ENCODE measurements at regions not wholly inside any gene's neighbourhood (a gene's known extent, or its start where the extent isn't known, plus 50 kb on each side); places are given as distances from the start of the nearest gene placed in this dataset.

DNA sequence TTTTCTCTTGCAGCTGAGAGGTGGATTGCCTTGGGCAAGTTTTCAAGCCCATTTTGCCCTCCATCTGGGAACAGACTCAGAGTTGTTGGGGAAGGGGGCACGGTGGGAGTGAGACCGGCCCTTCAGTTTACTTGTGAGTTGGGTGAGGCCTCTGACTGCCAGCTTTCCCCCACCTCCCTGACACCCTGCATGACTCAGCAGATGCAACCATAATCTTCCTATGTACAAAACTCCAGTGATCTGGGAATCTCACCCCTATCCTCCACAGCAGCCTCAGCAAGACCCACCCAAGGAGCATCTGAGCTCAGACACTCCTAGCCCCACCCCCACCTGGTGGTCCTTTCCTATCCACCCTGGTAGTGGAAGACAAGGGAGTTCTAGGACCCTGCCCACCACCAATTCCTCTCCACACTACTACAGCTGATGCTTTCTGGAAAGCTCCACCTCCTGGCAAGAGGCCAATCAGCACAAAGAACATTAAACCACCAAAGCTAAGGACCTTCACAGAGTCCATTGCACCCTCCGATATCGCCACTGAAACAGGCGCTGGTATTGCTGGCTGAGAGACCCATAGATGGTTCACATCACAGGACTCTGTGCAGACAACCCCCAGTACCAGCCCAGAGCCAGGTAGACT is 99.4 kb upstream of the STK26 start:
- no peak for ATAC-seq
- FAIRE-seq = no peak
- H3K27ac ChIP-seq = no peak overlapping the region
- no peak overlapping the region for H3K4me3 ChIP-seq
- peaks cover 0 to 4% (median 2%) of the 10 kb centered on the region in 4 donors for H3K27me3 ChIP-seq
- H3K9me3 ChIP-seq = no peaks in the 10 kb centered on the region
- no peaks in the 10 kb centered on the region for H3K36me3 ChIP-seq
- DNase-seq = no peak
- H3K4me1 ChIP-seq = no peaks in the 10 kb centered on the region
- intact Hi-C loops (cut with DNase I) = no loop called here
- 79 to 86% methylated on average over 5 of the region's 5 CpGs for WGBS, 2 donors
- TF ChIP-seq, protein P1, sequence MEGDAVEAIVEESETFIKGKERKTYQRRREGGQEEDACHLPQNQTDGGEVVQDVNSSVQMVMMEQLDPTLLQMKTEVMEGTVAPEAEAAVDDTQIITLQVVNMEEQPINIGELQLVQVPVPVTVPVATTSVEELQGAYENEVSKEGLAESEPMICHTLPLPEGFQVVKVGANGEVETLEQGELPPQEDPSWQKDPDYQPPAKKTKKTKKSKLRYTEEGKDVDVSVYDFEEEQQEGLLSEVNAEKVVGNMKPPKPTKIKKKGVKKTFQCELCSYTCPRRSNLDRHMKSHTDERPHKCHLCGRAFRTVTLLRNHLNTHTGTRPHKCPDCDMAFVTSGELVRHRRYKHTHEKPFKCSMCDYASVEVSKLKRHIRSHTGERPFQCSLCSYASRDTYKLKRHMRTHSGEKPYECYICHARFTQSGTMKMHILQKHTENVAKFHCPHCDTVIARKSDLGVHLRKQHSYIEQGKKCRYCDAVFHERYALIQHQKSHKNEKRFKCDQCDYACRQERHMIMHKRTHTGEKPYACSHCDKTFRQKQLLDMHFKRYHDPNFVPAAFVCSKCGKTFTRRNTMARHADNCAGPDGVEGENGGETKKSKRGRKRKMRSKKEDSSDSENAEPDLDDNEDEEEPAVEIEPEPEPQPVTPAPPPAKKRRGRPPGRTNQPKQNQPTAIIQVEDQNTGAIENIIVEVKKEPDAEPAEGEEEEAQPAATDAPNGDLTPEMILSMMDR (IDR thresholded peaks at IDR 0.05) = no peak

DNA sequence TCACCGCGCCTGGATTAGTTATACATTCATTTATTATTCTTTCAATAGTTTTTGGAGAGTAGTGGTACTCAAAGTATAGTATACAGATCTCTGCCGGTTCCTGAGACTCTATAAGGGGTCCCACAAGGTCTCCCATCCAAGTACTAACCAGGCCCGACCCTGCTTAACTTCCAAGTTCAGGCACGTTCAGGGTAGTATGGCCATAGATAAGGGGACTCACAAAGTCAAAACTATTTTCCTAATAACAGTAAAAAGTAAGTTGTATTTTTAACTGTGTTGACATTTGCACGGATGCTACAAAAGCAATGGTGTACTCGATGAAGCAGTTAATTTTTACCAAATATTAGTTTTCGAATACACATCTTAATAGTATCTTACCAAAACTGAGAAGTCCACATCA is 84.4 kb upstream of the STK26 start:
- DNase-seq = no peak
- no peaks in the 10 kb centered on the region for H3K4me1 ChIP-seq
- intact Hi-C loops (cut with DNase I) = no loop called here
- H3K9me3 ChIP-seq = no peaks in the 10 kb centered on the region
- 66 to 73% methylated on average over 8 of the region's 8 CpGs for WGBS, 2 donors
- H3K36me3 ChIP-seq = no peaks in the 10 kb centered on the region
- TF ChIP-seq, protein P1 (IDR thresholded peaks at IDR 0.05) = no peak
- ATAC-seq = no peak
- peaks cover 0 to 23% (median 0%) of the 10 kb centered on the region in 4 donors for H3K27me3 ChIP-seq
- FAIRE-seq = no peak
- no peak overlapping the region for H3K4me3 ChIP-seq
- H3K27ac ChIP-seq = no peak overlapping the region

DNA sequence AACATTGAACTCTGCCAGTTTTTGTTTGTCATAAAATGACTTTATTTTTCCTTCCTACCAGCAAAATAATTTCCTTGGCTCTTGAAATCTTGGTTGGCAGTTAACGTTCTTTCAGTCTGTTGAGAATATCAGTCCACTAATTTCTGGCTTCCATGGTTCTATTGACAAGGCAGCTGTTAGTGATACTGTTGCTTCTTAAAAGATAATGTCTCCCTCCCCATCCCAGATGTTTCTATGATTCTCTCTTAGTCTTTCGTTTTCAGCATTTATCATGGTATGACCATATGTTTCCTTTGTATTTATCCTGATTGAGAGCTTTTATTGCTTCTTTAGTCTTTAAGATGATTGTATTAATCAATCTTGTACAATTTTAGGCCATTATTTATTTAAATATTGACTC is 81.1 kb upstream of the STK26 start:
- FAIRE-seq = no peak
- intact Hi-C loops (cut with DNase I) = no loop called here
- WGBS, 2 donors = 57 to 64% methylated on average over 2 of the region's 2 CpGs
- no peak for DNase-seq
- Histone ChIP-seq H3K4me1 (no peaks in the 10 kb centered on the region), H3K9me3 (no peaks in the 10 kb centered on the region), H3K27ac (no peak overlapping the region), H3K4me3 (no peak overlapping the region), H3K36me3 (no peaks in the 10 kb centered on the region), H3K27me3 (peaks cover 0 to 15% (median 0%) of the 10 kb centered on the region in 4 donors)
- no peak for ATAC-seq
- TF ChIP-seq, protein P1 (IDR thresholded peaks at IDR 0.05) = no peak

DNA sequence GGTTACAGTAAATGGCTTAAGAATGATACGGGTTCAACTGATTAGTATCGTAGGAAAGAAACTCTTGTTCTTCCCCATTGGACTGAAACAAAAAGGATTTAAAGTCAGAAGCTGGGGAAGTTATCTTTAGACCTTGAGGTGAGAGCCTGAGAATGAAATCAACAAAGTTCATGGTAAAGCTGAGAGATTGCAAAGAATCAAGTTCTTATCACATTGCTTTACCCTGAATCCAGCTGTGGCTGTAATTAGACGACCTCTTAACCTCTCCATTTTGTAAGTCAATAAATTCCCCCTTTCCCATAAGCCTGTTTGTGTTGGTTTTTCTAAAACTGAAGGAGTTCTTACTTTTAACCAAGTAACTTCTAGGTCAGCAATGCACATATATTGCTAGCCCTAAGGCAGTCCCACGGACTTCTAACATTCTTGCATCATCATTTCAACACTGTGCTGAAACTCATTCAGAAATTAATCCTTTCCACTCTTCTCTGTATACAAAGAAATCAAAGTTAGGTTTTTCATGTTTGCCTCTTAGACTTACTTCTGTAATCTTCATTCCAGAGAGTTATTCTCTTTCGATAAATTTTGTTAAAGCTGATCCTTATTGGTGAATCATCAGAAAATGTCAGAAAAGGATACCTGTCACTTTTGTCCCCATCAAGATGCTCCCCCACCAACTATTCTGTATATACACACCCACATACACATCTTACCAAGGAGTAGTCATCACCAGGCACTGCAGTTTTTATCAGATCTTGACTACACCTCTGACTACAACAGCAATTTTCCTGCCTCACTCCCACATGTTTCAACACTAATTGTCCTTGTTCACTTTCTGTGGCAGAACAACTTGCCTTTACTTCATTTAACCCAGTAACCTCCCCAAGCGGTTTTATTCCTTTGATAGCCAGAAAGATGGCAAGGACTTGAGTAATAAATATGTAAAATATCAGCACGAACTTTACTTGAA is 77.9 kb upstream of the STK26 start:
- FAIRE-seq (no peak), DNase-seq (no peak), ATAC-seq (no peak)
- no peak overlapping the region for H3K4me3 ChIP-seq
- peaks cover 0 to 17% (median 0%) of the 10 kb centered on the region in 4 donors for H3K27me3 ChIP-seq
- no peaks in the 10 kb centered on the region for H3K9me3 ChIP-seq
- H3K4me1 ChIP-seq = no peaks in the 10 kb centered on the region
- no peak overlapping the region for H3K27ac ChIP-seq
- no peaks in the 10 kb centered on the region for H3K36me3 ChIP-seq
- TF ChIP-seq, protein P1 (IDR thresholded peaks at IDR 0.05) = no peak
- intact Hi-C loops (cut with DNase I) = no loop called here
- WGBS, 2 donors = 49 to 53% methylated on average over 7 of the region's 7 CpGs
